HG03342 (cell line): ENCODE measurements at regions not wholly inside any gene's neighbourhood (a gene's known extent, or its start where the extent isn't known, plus 50 kb on each side); places are given as distances from the start of the nearest gene placed in this dataset.
"Not testable (repeated sequence)": the region's sequence is repeated elsewhere in the genome, so short reads cannot be mapped to it uniquely, and the experiment has no call there.

ENCODE experiments used
- ATAC-seq: cut with Tn5 transposase; IDR thresholded peaks from one replicate; pipeline ENCODE4 v1.9.1; 2021; ENCODE audit warnings: mild to moderate bottlenecking, moderate library complexity; ENCODE audit not compliant: unreplicated experiment

GRCh38 chr2:207354462-207354861 lies 175.3 kb upstream of the CREB1 start:
- ATAC-seq, result no peak

GRCh38 chr2:207356567-207356966 lies 173.2 kb upstream of the CREB1 start:
- no peak for ATAC-seq

GRCh38 chr2:207357216-207357615 lies 172.5 kb upstream of the CREB1 start:
- ATAC-seq, result no peak

GRCh38 chr2:207362716-207363115 lies 167.0 kb upstream of the CREB1 start:
- no peak for ATAC-seq

- ATAC-seq, result no peak
Measured at GRCh38 chr2:207363761-207364290, 165.9 kb upstream of the CREB1 start.

- no peak for ATAC-seq
Measured at GRCh38 chr2:207370646-207371045, 159.1 kb upstream of the CREB1 start.

- no peak for ATAC-seq
Measured at GRCh38 chr2:207371877-207372276, 157.9 kb upstream of the CREB1 start.

GRCh38 chr2:207372483-207372882 lies 157.3 kb upstream of the CREB1 start:
- ATAC-seq, result no peak

- ATAC-seq, result no peak
Measured at GRCh38 chr2:207375207-207375875, 154.4 kb upstream of the CREB1 start.

GRCh38 chr2:207378620-207379019 lies 151.1 kb upstream of the CREB1 start:
- not testable (repeated sequence) for ATAC-seq

- ATAC-seq, result no peak
Measured at GRCh38 chr2:207385076-207385475, 144.7 kb upstream of the CREB1 start.

GRCh38 chr2:207385903-207386302 lies 143.9 kb upstream of the CREB1 start:
- ATAC-seq, result no peak

GRCh38 chr2:207387001-207387571 lies 142.7 kb upstream of the CREB1 start:
- no peak for ATAC-seq

GRCh38 chr2:207390302-207391095 lies 139.3 kb upstream of the CREB1 start:
- ATAC-seq, result no peak

GRCh38 chr2:207394203-207394781 lies 135.5 kb upstream of the CREB1 start:
- ATAC-seq, result no peak

GRCh38 chr2:207394812-207395534 lies 134.8 kb upstream of the CREB1 start:
- no peak for ATAC-seq

- ATAC-seq, result no peak
Measured at GRCh38 chr2:207395535-207396251, 134.1 kb upstream of the CREB1 start.

- ATAC-seq, result no peak
Measured at GRCh38 chr2:207397917-207398655, 131.7 kb upstream of the CREB1 start.

GRCh38 chr2:207399301-207399700 lies 130.5 kb upstream of the CREB1 start:
- ATAC-seq, result no peak
